ENCODE measurements at regions not wholly inside any gene's neighbourhood (a gene's known extent, or its start where the extent isn't known, plus 50 kb on each side); places are given as distances from the start of the nearest gene placed in this dataset.
"Not testable (repeated sequence)": the region's sequence is repeated elsewhere in the genome, so short reads cannot be mapped to it uniquely, and the experiment has no call there.

- no peak for DNase-seq
These were observed 536.5 kb upstream of the BRINP1 start for GRCh38 chr9:119905724-119906123.

- DNase-seq: no peak
These were observed 534.6 kb upstream of the BRINP1 start for GRCh38 chr9:119903851-119904250.

GRCh38 chr9:119902611-119903010, 533.4 kb upstream of the BRINP1 start:
- DNase-seq: no peak

GRCh38 chr9:119898316-119898715, 529.1 kb upstream of the BRINP1 start:
- DNase-seq: no peak

GRCh38 chr9:119884438-119884837, 515.2 kb upstream of the BRINP1 start:
- DNase-seq: no peak

GRCh38 chr9:119881898-119882297, 512.7 kb upstream of the BRINP1 start:
- DNase-seq: no peak

GRCh38 chr9:119880361-119880760, 511.1 kb upstream of the BRINP1 start:
- no peak for DNase-seq

GRCh38 chr9:119877306-119877705, 508.1 kb upstream of the BRINP1 start:
- no peak for DNase-seq

GRCh38 chr9:119873877-119874276, 504.6 kb upstream of the BRINP1 start:
- DNase-seq: no peak

- not testable (repeated sequence) for DNase-seq
These were observed 501.0 kb upstream of the BRINP1 start for GRCh38 chr9:119870251-119870650.

- no peak for DNase-seq
These were observed 499.5 kb upstream of the BRINP1 start for GRCh38 chr9:119868694-119869093.

- DNase-seq: no peak
These were observed 492.6 kb upstream of the BRINP1 start for GRCh38 chr9:119861842-119862241.

GRCh38 chr9:119859128-119859527, 489.9 kb upstream of the BRINP1 start:
- DNase-seq: no peak

GRCh38 chr9:119853126-119853525, 483.9 kb upstream of the BRINP1 start:
- no peak for DNase-seq

GRCh38 chr9:119852390-119852789, 483.2 kb upstream of the BRINP1 start:
- no peak for DNase-seq

GRCh38 chr9:119844431-119844830, 475.2 kb upstream of the BRINP1 start:
- DNase-seq: no peak

- DNase-seq: no peak
These were observed 471.8 kb upstream of the BRINP1 start for GRCh38 chr9:119841016-119841415.

- peak; percentile 65 for DNase-seq
These were observed 470.7 kb upstream of the BRINP1 start for GRCh38 chr9:119839888-119840287.

GRCh38 chr9:119838210-119838609, 469.0 kb upstream of the BRINP1 start:
- DNase-seq: no peak

- DNase-seq: no peak
These were observed 466.8 kb upstream of the BRINP1 start for GRCh38 chr9:119836036-119836435.

GRCh38 chr9:119834064-119834620, 464.9 kb upstream of the BRINP1 start:
- no peak for DNase-seq

GRCh38 chr9:119831309-119831708, 462.1 kb upstream of the BRINP1 start:
- peak; percentile 8 for DNase-seq

- DNase-seq: no peak
These were observed 460.5 kb upstream of the BRINP1 start for GRCh38 chr9:119829748-119830147.

GRCh38 chr9:119829186-119829585, 460.0 kb upstream of the BRINP1 start:
- DNase-seq: no peak

GRCh38 chr9:119827526-119827925, 458.3 kb upstream of the BRINP1 start:
- no peak for DNase-seq

All from occipital lobe (tissue), 1 donor.